Left hindlimb (tissue), 1 donor: ENCODE measurements at regions not wholly inside any gene's neighbourhood (a gene's known extent, or its start where the extent isn't known, plus 50 kb on each side); places are given as distances from the start of the nearest gene placed in this dataset.

Source experiments
- DNase-seq: peaks from one replicate; pipeline ENCODE4 v3.0.0-alpha.2; 2018

DNA sequence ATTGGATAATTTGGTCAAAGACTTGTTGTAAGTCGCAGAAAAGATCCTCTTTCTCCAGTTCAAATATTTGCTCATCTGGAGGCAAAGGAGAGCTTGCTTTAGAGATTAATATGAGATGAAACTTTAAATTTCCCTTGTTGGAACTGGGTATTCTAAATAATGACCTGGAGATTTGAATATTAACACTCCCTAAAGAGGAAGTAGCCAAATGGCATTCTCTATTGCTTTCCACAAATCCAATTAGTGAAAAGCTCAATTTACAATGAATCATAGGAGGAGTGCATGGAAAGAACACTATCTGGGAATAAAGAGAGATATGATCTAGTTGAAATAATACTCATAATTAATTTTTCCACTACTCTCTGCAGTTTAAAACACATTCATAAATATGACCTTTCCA is 641.6 kb upstream of the TENM4 start:
- no peak for DNase-seq

DNA sequence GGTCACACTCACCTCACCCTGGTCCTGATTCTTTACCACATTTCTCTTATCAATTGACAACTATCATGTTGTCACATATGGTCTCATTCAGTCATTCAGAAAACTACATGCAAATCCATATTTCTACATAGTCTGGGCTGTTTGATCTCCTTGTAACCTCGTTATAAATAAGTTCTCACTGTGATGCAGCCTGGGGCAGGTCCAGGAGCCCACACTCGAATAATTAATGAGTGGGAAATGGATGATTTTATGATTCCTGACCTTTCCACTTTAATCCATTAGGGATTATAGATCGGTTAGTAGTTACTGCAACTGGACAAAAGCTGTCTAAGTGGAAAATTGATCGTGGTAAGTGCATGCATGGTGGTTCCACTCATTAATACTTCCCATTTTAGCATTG is 636.3 kb upstream of the TENM4 start:
- DNase-seq = no peak

- DNase-seq = no peak
Measured at GRCh38 chr11:80074837-80075236, 634.0 kb upstream of the TENM4 start.

DNA sequence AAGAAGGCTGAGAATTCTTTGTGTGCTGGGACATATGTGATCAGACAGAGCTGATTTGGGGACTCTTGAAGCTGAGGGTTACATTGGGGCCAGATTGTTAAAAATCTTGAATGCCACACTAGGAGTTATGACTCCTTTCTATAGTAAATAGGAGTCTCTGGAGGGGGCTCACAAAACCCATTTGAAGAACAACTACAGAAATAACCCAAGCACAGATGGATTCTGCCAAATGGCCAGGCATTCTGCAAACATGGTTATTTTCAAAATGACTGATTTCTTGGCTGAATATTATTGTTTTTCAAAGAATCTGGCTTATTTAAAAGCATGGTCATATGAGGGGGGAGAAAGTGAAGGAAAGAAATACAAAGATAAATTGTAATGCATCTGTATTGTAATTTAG is 625.5 kb upstream of the TENM4 start:
- no peak for DNase-seq

DNA sequence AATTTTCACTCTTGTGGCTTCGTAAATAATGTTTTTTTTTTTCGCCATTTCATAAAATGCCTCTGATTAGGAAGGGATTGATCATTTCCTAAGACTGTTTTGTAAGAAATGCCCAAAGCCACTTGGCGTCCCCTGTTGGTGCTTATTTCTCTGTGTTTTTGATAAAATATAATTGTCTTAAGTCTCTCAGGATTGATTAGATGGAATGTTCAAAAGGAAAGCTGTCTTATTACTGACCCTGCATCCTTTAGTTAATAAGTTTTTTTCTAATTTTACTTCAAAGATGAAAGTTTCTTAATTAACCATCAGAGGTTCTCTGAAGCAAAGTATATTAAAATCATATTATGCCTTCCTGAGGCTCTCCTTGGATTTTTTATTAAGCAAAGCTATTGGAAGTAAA is 624.3 kb upstream of the TENM4 start:
- no peak for DNase-seq

GRCh38 chr11:80061056-80061455 is 620.2 kb upstream of the TENM4 start:
- no peak for DNase-seq

- DNase-seq = no peak
Measured at GRCh38 chr11:80054582-80055165, 613.8 kb upstream of the TENM4 start.

GRCh38 chr11:80048513-80048912 is 607.7 kb upstream of the TENM4 start:
- DNase-seq = no peak

DNA sequence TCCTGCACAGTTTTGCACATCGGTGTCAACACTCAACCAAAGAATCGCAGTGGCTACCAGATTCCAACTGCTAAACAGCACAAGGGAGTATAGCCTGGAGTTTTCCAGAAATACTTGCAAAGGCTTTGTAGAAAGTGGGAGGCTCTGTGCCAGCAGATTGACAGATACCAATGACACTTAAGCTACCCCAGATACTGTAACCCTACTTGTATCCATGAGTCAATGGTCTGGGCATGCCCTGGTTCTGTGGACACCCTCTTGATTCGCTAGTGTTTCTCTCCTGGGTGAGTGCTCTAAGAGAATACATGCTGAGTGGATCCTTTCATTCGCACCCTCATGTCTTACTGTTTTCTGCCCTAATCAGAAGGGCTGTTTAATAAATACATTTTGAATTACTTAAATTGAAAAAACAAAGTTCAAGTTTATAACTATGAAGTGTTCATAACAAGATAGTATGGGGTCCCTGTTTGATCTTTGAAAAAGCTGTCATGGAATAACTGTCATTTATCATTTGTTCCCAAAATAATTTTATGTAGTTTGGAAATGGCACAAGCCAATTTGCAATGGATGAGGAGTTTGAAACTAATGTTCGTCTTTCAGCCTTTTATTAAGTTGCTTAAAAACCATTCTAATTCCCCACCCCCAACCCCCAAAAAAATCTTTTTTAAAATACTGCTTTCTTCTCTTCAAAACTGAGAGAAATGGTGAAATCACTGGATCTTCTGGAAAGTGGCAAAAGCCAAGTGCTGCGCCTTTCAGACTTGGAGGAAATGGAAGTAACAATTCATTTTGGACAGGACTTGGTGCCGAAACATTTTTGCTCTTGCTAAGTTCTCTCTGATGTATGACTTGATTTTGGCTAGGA is 600.5 kb upstream of the TENM4 start:
- DNase-seq = no peak

DNA sequence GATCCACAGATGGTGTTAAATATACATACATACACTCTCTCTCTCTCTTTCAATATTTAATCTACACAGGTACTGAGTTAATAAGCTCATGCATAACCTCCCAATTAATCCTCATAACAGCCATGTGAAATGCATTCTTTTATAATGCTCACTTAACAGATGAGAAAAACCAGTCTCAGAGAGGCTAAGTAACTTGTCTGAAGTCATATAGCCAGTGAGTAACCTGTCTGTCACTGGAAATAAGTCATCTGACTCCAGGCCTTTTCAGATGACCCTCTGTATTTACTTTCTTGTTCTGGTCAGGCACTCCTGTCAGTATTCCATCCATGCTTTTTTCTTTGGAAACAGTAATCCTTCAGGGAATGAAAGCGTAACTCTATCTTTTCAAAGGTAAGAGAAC is 594.0 kb upstream of the TENM4 start:
- no peak for DNase-seq

DNA sequence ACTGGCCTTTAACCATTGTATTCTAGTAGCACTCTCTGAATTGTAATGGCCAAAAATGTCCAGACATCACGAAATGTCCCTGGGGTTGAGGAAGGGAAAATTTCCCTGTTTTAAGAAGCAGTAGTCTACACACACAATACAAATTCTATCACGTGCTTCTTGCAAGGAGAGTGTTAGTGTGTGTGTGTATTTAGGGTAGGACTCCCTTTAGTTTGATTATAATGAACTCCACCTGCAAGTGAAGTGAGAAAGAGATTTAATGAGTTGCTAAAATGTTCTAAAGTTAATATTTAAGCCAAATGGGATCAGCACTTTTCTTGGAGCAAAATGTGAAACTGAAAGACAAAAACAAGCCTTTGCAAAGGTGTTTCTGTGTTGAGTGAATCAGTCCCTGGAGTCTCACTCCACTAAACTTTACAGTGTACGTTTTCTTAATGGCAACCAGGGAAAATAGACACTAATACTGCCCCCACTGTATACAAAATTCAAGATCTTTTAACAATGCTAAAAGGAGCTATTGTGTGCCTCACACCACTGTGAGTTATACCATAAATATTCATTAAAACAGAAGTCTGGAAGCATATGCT is 590.3 kb upstream of the TENM4 start:
- DNase-seq = no peak

DNA sequence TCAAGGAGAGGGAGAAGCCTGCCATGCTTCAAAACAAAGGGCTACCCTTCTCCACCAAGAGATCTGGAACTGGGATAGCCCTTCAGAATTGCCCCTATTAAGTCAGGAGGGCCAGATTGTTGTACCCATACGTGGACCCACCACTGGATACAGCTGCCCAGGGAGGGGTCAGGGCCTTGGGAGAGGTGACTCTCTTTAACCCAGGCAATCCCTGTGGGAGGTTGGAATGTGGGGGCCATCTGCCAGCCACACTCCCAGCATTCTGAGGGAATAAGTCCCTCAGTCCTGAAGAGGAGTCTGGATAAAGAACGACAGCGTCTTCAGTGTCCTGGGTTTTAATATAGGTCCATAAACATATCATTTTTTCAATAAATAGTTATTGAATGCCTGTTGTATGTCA is 588.2 kb upstream of the TENM4 start:
- DNase-seq = no peak

DNA sequence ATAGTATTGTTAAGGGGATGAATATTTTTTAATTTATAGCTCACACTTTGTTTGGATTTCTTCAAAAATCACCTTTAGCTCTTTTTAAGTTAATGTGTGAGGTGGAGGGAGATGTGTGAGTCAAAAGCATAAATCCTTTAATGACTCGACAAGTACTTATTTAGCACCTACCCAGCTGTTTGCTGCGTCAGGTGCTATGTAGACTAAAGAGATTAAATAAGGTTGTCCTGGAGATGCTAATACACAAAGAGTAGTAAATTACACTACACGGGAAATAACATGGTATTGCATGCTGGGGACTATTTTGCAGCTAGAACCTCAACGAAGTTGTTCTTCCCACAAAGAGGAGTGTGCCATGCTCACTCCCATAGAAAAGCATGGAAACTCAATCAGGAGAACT is 583.3 kb upstream of the TENM4 start:
- no peak for DNase-seq

- DNase-seq = no peak
Measured at GRCh38 chr11:80023386-80023785, 582.6 kb upstream of the TENM4 start.

DNA sequence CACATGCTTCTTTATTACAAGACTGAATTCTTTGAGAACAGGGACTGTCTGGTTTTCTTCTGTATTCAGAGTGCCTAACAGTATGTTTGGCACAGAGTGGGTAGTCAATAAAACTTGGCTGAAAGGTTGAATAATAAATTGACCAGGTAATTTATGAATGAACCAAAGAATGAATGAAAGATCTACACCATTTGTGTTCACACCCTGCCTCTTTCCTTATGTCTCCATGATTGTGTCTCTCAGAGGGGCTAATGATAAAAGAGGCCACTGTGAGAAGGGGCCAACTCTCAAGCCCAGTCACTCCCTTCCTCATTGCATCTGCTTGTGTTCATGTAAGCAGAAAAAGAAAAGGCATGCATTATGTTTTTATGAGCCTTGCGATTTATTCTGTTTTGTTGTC is 569.7 kb upstream of the TENM4 start:
- DNase-seq = no peak

GRCh38 chr11:80009081-80009480 is 568.3 kb upstream of the TENM4 start:
- no peak for DNase-seq

- DNase-seq = no peak
Measured at GRCh38 chr11:80007616-80008015, 566.8 kb upstream of the TENM4 start.

DNA sequence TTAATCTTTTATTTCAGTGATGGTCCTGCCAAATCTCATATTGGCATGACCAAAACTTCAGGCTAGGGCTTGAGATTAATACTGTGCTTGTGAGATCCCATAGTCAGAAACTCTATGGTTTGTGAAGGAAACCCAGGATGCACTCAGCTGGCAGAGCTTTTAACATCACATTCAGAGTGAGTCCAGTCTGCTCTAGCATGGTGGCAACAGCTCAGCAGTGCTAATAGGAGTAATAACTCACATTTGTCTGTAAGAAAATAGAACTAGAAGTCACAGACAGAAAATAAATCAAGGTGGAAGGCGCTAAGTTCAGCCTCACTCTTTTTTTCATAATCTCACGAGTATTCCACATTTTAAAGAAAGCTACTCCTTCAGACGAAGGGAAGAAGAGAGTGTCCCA is 549.3 kb upstream of the TENM4 start:
- DNase-seq = no peak

GRCh38 chr11:79982185-79982584 is 541.4 kb upstream of the TENM4 start:
- no peak for DNase-seq

DNA sequence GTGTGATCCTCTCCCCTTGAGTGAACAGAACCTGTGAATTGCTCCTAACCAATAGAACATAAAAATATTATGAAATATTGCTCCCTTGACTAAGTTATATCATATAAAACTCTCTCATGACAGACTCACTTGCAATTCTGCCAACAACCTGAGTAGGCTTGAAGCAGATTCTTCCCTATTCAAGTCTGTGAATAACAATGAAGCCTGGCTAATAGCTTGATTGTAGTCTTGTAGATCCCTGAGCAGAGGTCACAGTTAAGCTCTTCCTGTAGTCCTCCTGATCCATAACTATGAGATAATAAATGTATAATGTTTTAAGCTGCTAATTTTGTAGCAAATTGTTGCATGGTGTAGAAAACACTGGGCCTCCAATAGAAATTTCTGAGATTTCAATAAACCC is 540.1 kb upstream of the TENM4 start:
- no peak for DNase-seq

- DNase-seq = no peak
Measured at GRCh38 chr11:79973721-79974617, 533.1 kb upstream of the TENM4 start.

GRCh38 chr11:79971255-79971654 is 530.4 kb upstream of the TENM4 start:
- no peak for DNase-seq

DNA sequence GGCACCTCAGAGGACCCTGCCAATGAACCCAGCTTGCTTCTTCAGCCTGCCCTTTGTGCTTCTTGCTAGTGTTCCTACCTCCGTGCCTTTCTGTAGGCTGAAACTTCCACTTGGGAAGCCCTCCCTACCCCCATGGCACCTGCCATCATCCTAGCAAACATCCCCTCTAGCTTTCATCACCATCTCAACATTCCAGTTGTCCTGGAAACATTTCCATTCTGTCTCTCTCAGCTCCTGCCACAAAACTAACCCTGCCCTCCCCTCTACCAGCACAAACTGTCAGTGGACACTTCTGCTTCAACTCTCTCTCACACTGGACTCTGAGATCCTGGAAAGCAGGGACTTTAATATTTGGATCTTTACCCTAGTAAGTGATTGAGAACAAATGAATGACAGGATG is 525.8 kb upstream of the TENM4 start:
- DNase-seq = no peak
